HepG2 (cell line): ENCODE measurements at regions not wholly inside any gene's neighbourhood (a gene's known extent, or its start where the extent isn't known, plus 50 kb on each side); places are given as distances from the start of the nearest gene placed in this dataset.
"Not testable (repeated sequence)": the region's sequence is repeated elsewhere in the genome, so short reads cannot be mapped to it uniquely, and the experiment has no call there.

Source experiments
- ATAC-seq: fragments of 200-7000 bp; cut with Tn5 transposase; 3 replicates; pipeline ENCODE4 v1.9.1; 2020; ENCODE audit warnings: mild to moderate bottlenecking, moderate library complexity
- BruUV-seq: library from RNA; stranded (reverse); fragments of 400-500 nt; replicated peaks from 2 replicates; lab custom pipeline; 2021; lab: Mats Ljungman, UMichigan
- CTCF ChIA-PET: fragments of 300-600 bp; formaldehyde crosslinking; extraction: SDS; loops from one replicate; lab custom pipeline; 2021; ENCODE audit warnings: low total read pairs, inconsistent platforms, low intra/inter-chr PET ratio; lab: Yijun Ruan, JAX
- POLR2A ChIA-PET: fragments of 350-600 bp; sonication (Branson Sonifier 250); formaldehyde crosslinking; loops from one replicate; lab custom pipeline; 2020; ENCODE audit warnings: antibody characterized with exemption, inconsistent platforms; lab: Yijun Ruan, JAX
- DNase-seq: peaks from one replicate; pipeline ENCODE4 v3.0.0-alpha.2; 2015; ENCODE audit warnings: low spot score
- FAIRE-seq: peaks from 3 replicates; lab custom pipeline; 2011; peaks lifted over from hg19 to GRCh38; lab: Jason Lieb, UNC
- H2AFZ ChIP-seq: one replicate; pipeline ENCODE4 v1.6.1; 2011; ENCODE audit warnings: low read length, inconsistent platforms
- H3K27ac ChIP-seq: fragments of 300-600 bp; 3 replicates; pipeline ENCODE4 v1.8.0; 2011; ENCODE audit warnings: mixed run types, mild to moderate bottlenecking, mixed read lengths, low read length, inconsistent platforms; ENCODE audit not compliant: insufficient read depth; ENCODE audit errors: extremely low read length
- H3K27me3 ChIP-seq, 2 experiments: fragments of 200-600 bp in 1 of 2; 2 replicates in 1 of 2; 3 replicates in 1 of 2; pipeline versions ENCODE4 v1.6.0 to v1.8.0; 2011; ENCODE audit warnings: low read length in 2 of 2, mild to moderate bottlenecking in 2 of 2, moderate library complexity in 2 of 2, inconsistent platforms in 1 of 2; ENCODE audit not compliant: insufficient read depth in 2 of 2, control insufficient read depth in 1 of 2
- H3K36me3 ChIP-seq, 2 experiments: fragments of 200-600 bp in 1 of 2; replicated peaks in 1 of 2; 2 replicates in 1 of 2; 3 replicates in 1 of 2; pipeline versions ENCODE4 v1.5.1 to v1.8.0; 2011; ENCODE audit warnings: low read length in 2 of 2, inconsistent platforms in 1 of 2; ENCODE audit not compliant: insufficient read depth in 2 of 2, control insufficient read depth in 1 of 2
- H3K4me1 ChIP-seq: 2 replicates; pipeline ENCODE4 v1.5.1; 2012; ENCODE audit warnings: low read length, inconsistent platforms; ENCODE audit not compliant: insufficient read depth
- H3K4me2 ChIP-seq: 2 replicates; pipeline ENCODE4 v1.6.0; 2011; ENCODE audit warnings: low read depth, low read length, inconsistent platforms
- H3K4me3 ChIP-seq, 3 experiments: fragments of 200-600 bp in 1 of 3; sonication (generic), shearing (Covaris generic) in 1 of 3; replicated peaks in 1 of 3; 2 replicates each; pipeline ENCODE4 v1.5.1; 2011 to 2016; ENCODE audit warnings: low read length in 3 of 3, inconsistent platforms in 2 of 3, low read depth in 2 of 3, mild to moderate bottlenecking in 2 of 3, control low read depth in 1 of 3, mixed read lengths in 1 of 3; ENCODE audit not compliant: insufficient read depth in 1 of 3
- H3K79me2 ChIP-seq: one replicate; pipeline ENCODE4 v1.6.1; 2011; ENCODE audit warnings: low read length, inconsistent platforms; ENCODE audit not compliant: insufficient read depth
- H3K9ac ChIP-seq: 2 replicates; pipeline ENCODE4 v1.6.0; 2011; ENCODE audit warnings: mild to moderate bottlenecking, low read depth, low read length, inconsistent platforms; ENCODE audit not compliant: insufficient read depth
- H3K9me3 ChIP-seq: 2 replicates; pipeline ENCODE4 v1.5.1; 2012; ENCODE audit warnings: mild to moderate bottlenecking, low read length
- H4K20me1 ChIP-seq: 2 replicates; pipeline ENCODE4 v1.6.0; 2011; ENCODE audit warnings: inconsistent platforms, mild to moderate bottlenecking, low read length, moderate library complexity; ENCODE audit not compliant: insufficient read depth
- GATA4 ChIP-seq: sonication (generic); IDR thresholded peaks from 2 replicates; pipeline ENCODE4 v1.6.1; 2016; ENCODE audit warnings: antibody characterized with exemption, low read depth, borderline replicate concordance
- KAT7 ChIP-seq: IDR thresholded peaks from 2 replicates; pipeline ENCODE4 v1.6.1; 2018; ENCODE audit warnings: borderline replicate concordance, missing compliant biosample characterization
- KDM4B ChIP-seq: sonication (generic); formaldehyde crosslinking; IDR thresholded peaks from 2 replicates; pipeline ENCODE4 v1.4.0; 2020; ENCODE audit warnings: missing genetic modification reagents
- ZBTB40 ChIP-seq, 2 experiments: fragments of 450-650 bp in 1 of 2; sonication (generic) in 1 of 2; formaldehyde crosslinking in 1 of 2; IDR thresholded peaks; 2 replicates each; pipeline versions ENCODE4 v1.6.1 to v1.8.0; 2016 to 2022; ENCODE audit warnings: antibody characterized with exemption in 1 of 2, mild to moderate bottlenecking in 1 of 2, missing genetic modification reagents in 1 of 2
- ZNF44 ChIP-seq: sonication (generic); formaldehyde crosslinking; IDR thresholded peaks from 2 replicates; pipeline ENCODE4 v1.5.1; 2020; ENCODE audit warnings: mild to moderate bottlenecking, missing genetic modification reagents
- ZNF749 ChIP-seq: sonication (generic); formaldehyde crosslinking; IDR thresholded peaks from 2 replicates; pipeline ENCODE4 v1.8.0; 2022; ENCODE audit warnings: mild to moderate bottlenecking, missing genetic modification reagents, moderate library complexity, borderline replicate concordance
- WGBS: methylation state at CpG from one replicate; pipeline ENCODE4 v1.1.6; 2017; ENCODE audit warnings: low lambda C conversion rate; 5-methylcytosine and 5-hydroxymethylcytosine counted together
- in situ Hi-C: cut with HindIII; loops from 2 replicates; pipeline ENCODE4 v1.10.0; 2017; ENCODE audit warnings: low pct_unique_long_range_greater_than_20kb; ENCODE audit not compliant: extremely low pct_ligation_motif_present
- intact Hi-C: fragments of 100-400 bp; cut with micrococcal nuclease; formaldehyde crosslinking; loops from one replicate; pipeline ENCODE4 v1.10.0; 2022; ENCODE audit not compliant: unreplicated experiment

- TF ChIP-seq ZBTB40 (IDR thresholded peaks at IDR 0.05) (no peak), ZBTB40 (CRISPR knock-in tag; IDR thresholded peaks at IDR 0.05) (no peak), ZNF749 (CRISPR knock-in tag) (no peak), ZNF44 (CRISPR knock-in tag) (no peak), KDM4B (no peak), GATA4 (no peak), KAT7 (no peak)
Measured at GRCh38 chr3:67067251-67067650, 69.1 kb downstream of the KBTBD8 start (continued).

- H3K4me3 ChIP-seq, H3K79me2 ChIP-seq, H2AFZ ChIP-seq, BruUV-seq, ATAC-seq, CTCF ChIA-PET, in situ Hi-C loops, H3K27ac ChIP-seq, H3K27me3 ChIP-seq, H3K9ac ChIP-seq, H4K20me1 ChIP-seq, FAIRE-seq, H3K4me1 ChIP-seq, H3K36me3 ChIP-seq, H3K9me3 ChIP-seq, DNase-seq, POLR2A ChIA-PET, H3K4me2 ChIP-seq, intact Hi-C loops: not testable (repeated sequence)
- WGBS = 48% methylated on average over 2 of the region's 2 CpGs
Measured at GRCh38 chr3:67072640-67073039, 74.5 kb downstream of the KBTBD8 start.
